ENCODE measurements at regions not wholly inside any gene's neighbourhood (a gene's known extent, or its start where the extent isn't known, plus 50 kb on each side); places are given as distances from the start of the nearest gene placed in this dataset.

- TF ChIP-seq CTCF (conservative IDR thresholded peaks at IDR 0.05 in 1 of 2, IDR thresholded peaks at IDR 0.05 in 1 of 2; ENCODE audit: low read depth in 1 of 2, low read length in 2 of 2) (no peak), EZH2 (IDR thresholded peaks at IDR 0.05; ENCODE audit: low read length, missing control alignments) (no peak)
Observed at GRCh38 chr2:41446266-41446665, 601.6 kb upstream of the PKDCC start.

Measured in fibroblast of lung (primary cell).